ENCODE measurements at regions not wholly inside any gene's neighbourhood (a gene's known extent, or its start where the extent isn't known, plus 50 kb on each side); places are given as distances from the start of the nearest gene placed in this dataset.

DNA sequence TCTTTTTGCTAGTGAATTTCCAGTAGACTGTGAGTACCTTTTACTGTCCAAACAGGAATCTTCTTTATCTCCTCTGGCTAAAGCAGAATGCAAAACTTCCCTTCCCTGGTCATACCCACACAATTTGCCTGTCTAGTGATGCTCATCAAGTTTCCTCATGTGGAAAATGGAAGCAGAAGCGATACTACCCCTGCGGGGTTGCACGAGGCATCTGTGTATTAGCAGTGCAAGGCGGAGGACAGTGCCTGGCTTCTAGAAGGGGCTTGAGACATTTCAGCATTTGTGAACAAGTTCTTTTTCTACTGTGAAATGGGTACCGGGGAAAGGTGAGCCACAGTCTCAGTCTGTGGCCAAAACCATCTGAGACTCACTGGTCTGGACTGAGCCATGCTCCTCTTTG, 340.9 kb downstream of the AACS start:
- Histone ChIP-seq H2AFZ (ENCODE audit: low read length) (no peak overlapping the region), H3K79me2 (ENCODE audit: insufficient read depth, low read depth, low read length) (no peaks in the 10 kb centered on the region), H3K36me3 (ENCODE audit: insufficient read depth, low read length) (no peaks in the 10 kb centered on the region), H4K20me1 (ENCODE audit: insufficient read depth, low read length) (no peaks in the 10 kb centered on the region), H3K4me1 (ENCODE audit: insufficient read depth, low read length, poor library complexity, severe bottlenecking) (peaks cover 49% of the 10 kb centered on the region), H3K9me3 (ENCODE audit: low read length) (peaks cover 5% of the 10 kb centered on the region; the same call in 1 of the 2 replicates), H3K4me3 (ENCODE audit: low read depth, low read length, poor library complexity, severe bottlenecking) (peak overlapping the region; percentile 18), H3K27ac (ENCODE audit: low read depth, low read length, poor library complexity, severe bottlenecking) (peak overlapping the region; percentile 57), H3K4me2 (ENCODE audit: low read length) (peak overlapping the region; percentile 63), H3K9me2 (ENCODE audit: insufficient read depth, low read length) (no peaks in the 10 kb centered on the region)
- TF ChIP-seq EZH2phosphoT487 (IDR thresholded peaks at IDR 0.05; ENCODE audit: borderline replicate concordance, low read depth, low read length) (no peak), CTCF (conservative IDR thresholded peaks at IDR 0.05; ENCODE audit: low read length) (no peak)
- CTCF ChIA-PET (ENCODE audit: unreplicated experiment): interaction anchor here (0.5 kb wide), 1 partner anchor 220 kb away, joined by 3 read pairs; the partner anchor contains the start of gene TMEM132B
- intact Hi-C loops (cut with micrococcal nuclease; ENCODE audit: unreplicated experiment): no loop called here
- no TSS peak for BruUV-seq (replicated peaks)
- POLR2A ChIA-PET: no interaction called here
- DNase-seq (ENCODE audit: low spot score): peak; percentile 85

DNA sequence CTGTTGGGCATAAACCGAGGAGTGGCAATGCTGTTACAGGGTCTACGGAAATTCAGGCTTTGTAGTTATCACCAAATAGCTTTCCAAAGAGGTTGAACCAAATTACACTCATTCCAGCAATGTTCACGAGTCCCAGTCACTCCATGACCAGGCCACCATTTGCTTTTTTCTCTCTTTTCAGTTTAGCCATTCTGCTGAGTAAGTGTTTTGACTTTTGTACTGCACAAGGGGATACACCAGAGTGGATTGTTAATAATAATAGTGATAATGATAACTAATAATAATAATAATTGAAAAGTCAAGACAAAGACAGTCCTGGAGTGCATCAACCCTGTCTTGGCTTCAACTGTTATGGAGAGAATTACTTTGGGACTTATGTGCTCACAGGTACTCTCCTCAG, 343.5 kb downstream of the AACS start:
- H2AFZ ChIP-seq (ENCODE audit: low read length): no peak overlapping the region
- no peak overlapping the region for H3K27ac ChIP-seq (ENCODE audit: low read depth, low read length, poor library complexity, severe bottlenecking)
- no peaks in the 10 kb centered on the region for H3K79me2 ChIP-seq (ENCODE audit: insufficient read depth, low read depth, low read length)
- ChIA-PET POLR2A (no interaction called here), CTCF (ENCODE audit: unreplicated experiment) (interaction anchor here (0.6 kb wide), 1 partner anchor 20 kb away, joined by 3 read pairs; no protein-coding TSS in a partner anchor)
- H4K20me1 ChIP-seq (ENCODE audit: insufficient read depth, low read length): no peaks in the 10 kb centered on the region
- no TSS peak for BruUV-seq (replicated peaks)
- peaks cover 4% of the 10 kb centered on the region; the same call in 1 of the 2 replicates for H3K9me3 ChIP-seq (ENCODE audit: low read length)
- TF ChIP-seq CTCF (conservative IDR thresholded peaks at IDR 0.05; ENCODE audit: low read length) (no peak), EZH2phosphoT487 (IDR thresholded peaks at IDR 0.05; ENCODE audit: borderline replicate concordance, low read depth, low read length) (no peak)
- H3K4me2 ChIP-seq (ENCODE audit: low read length): no peak overlapping the region
- intact Hi-C loops (cut with micrococcal nuclease; ENCODE audit: unreplicated experiment): no loop called here
- DNase-seq (ENCODE audit: low spot score): no peak
- no peaks in the 10 kb centered on the region for H3K36me3 ChIP-seq (ENCODE audit: insufficient read depth, low read length)
- no peaks in the 10 kb centered on the region for H3K9me2 ChIP-seq (ENCODE audit: insufficient read depth, low read length)
- H3K4me1 ChIP-seq (ENCODE audit: insufficient read depth, low read length, poor library complexity, severe bottlenecking): peaks cover 44% of the 10 kb centered on the region
- no peak overlapping the region for H3K4me3 ChIP-seq (ENCODE audit: low read depth, low read length, poor library complexity, severe bottlenecking)

- CTCF ChIA-PET (ENCODE audit: unreplicated experiment): interaction anchor here (0.5 kb wide), 1 partner anchor 269 kb away, joined by 3 read pairs; no protein-coding TSS in a partner anchor
- no peak for TF ChIP-seq EZH2phosphoT487 (IDR thresholded peaks at IDR 0.05; ENCODE audit: borderline replicate concordance, low read depth, low read length)
- no peak for TF ChIP-seq CTCF (conservative IDR thresholded peaks at IDR 0.05; ENCODE audit: low read length)
- no peak for DNase-seq (ENCODE audit: low spot score)
- intact Hi-C loops (cut with micrococcal nuclease; ENCODE audit: unreplicated experiment): no loop called here
- no TSS peak for BruUV-seq (replicated peaks)
- H3K9me3 ChIP-seq (ENCODE audit: low read length): no peaks in the 10 kb centered on the region; the same call in 1 of the 2 replicates
- no peak overlapping the region for H3K4me3 ChIP-seq (ENCODE audit: low read depth, low read length, poor library complexity, severe bottlenecking)
- no peaks in the 10 kb centered on the region for H4K20me1 ChIP-seq (ENCODE audit: insufficient read depth, low read length)
- H2AFZ ChIP-seq (ENCODE audit: low read length): no peak overlapping the region
- no peak overlapping the region for H3K27ac ChIP-seq (ENCODE audit: low read depth, low read length, poor library complexity, severe bottlenecking)
- POLR2A ChIA-PET: interaction anchor here (0.6 kb wide), 1 partner anchor 120 kb away, joined by 3 read pairs; no protein-coding TSS in a partner anchor
- no peak overlapping the region for H3K4me2 ChIP-seq (ENCODE audit: low read length)
- H3K36me3 ChIP-seq (ENCODE audit: insufficient read depth, low read length): no peaks in the 10 kb centered on the region; the same call in 1 of the 2 replicates
- H3K9me2 ChIP-seq (ENCODE audit: insufficient read depth, low read length): no peaks in the 10 kb centered on the region
- H3K79me2 ChIP-seq (ENCODE audit: insufficient read depth, low read depth, low read length): no peaks in the 10 kb centered on the region
- peaks cover 11% of the 10 kb centered on the region for H3K4me1 ChIP-seq (ENCODE audit: insufficient read depth, low read length, poor library complexity, severe bottlenecking)
Observed at GRCh38 chr12:125412506-125412905, 347.3 kb downstream of the AACS start.
